ENCODE measurements at regions not wholly inside any gene's neighbourhood (a gene's known extent, or its start where the extent isn't known, plus 50 kb on each side); places are given as distances from the start of the nearest gene placed in this dataset.

DNA sequence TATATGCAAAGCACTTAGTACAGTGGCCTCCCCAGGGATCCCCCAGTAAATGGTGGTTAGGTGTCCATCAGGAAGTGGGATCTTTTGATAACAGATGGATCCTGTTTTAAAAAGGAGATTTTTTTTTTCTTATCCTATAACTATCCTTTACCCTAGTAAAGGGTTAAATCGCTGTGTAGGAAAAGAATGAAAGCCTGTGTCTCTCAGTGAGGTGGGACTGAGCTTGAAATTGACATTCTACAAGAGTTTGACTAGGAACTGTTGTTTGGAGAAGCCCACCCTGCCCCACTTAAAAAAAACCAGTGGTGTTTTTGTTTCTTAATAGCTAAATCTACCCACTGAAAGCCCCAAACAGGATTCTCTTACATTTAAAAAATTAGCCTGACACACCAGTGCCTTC lies 112.2 kb upstream of the EGLN3 start:
- Mint-ChIP-seq H3K27me3 (peaks cover 15% of the 10 kb centered on the region), H3K36me3 (no peaks in the 10 kb centered on the region), H3K27ac (peak overlapping the region; percentile 52), H3K9me3 (peaks cover 6% of the 10 kb centered on the region), H3K4me3 (no peak overlapping the region), H3K4me1 (ENCODE audit: unreplicated experiment) (peaks cover 26% of the 10 kb centered on the region)
- DNase-seq (ENCODE audit: extremely low spot score, unreplicated experiment): no peak
- TF ChIP-seq, protein P1, sequence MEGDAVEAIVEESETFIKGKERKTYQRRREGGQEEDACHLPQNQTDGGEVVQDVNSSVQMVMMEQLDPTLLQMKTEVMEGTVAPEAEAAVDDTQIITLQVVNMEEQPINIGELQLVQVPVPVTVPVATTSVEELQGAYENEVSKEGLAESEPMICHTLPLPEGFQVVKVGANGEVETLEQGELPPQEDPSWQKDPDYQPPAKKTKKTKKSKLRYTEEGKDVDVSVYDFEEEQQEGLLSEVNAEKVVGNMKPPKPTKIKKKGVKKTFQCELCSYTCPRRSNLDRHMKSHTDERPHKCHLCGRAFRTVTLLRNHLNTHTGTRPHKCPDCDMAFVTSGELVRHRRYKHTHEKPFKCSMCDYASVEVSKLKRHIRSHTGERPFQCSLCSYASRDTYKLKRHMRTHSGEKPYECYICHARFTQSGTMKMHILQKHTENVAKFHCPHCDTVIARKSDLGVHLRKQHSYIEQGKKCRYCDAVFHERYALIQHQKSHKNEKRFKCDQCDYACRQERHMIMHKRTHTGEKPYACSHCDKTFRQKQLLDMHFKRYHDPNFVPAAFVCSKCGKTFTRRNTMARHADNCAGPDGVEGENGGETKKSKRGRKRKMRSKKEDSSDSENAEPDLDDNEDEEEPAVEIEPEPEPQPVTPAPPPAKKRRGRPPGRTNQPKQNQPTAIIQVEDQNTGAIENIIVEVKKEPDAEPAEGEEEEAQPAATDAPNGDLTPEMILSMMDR (conservative IDR thresholded peaks at IDR 0.05): no peak

DNA sequence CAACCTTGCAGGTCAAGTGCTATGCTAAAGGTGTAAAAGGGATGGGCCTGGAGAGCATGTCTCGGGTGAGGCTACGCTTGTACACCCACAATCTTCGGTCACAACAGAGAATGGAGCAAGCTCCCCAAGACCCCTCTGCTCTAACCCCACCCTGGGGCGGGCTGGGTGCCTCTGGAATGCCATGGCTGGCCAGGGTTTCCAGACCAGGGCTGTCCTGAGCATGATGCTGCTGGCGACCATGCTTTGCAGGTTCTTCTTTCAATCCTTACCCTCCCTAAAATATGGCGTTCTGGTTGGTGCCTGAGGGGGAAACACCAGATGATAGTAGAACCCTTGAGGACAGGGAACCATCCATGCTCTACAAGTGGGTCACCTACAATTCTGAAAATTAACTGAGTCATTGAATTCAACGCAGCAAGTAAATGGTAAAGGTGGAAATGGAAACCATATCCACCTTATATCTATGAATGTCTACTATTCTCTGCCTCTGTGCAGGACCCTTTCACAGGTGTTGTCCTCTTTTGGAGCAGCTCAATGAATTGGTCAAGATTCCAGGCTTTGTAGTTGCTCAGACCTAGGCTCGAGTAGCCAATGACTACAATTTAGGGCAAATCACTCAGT lies 111.6 kb upstream of the EGLN3 start:
- TF ChIP-seq, protein P1 (conservative IDR thresholded peaks at IDR 0.05): no peak
- DNase-seq (ENCODE audit: extremely low spot score, unreplicated experiment): no peak
- Mint-ChIP-seq H3K9me3 (peaks cover 4% of the 10 kb centered on the region), H3K27ac (no peak overlapping the region), H3K4me1 (ENCODE audit: unreplicated experiment) (peaks cover 26% of the 10 kb centered on the region), H3K36me3 (no peaks in the 10 kb centered on the region), H3K4me3 (no peak overlapping the region), H3K27me3 (peaks cover 15% of the 10 kb centered on the region)

DNA sequence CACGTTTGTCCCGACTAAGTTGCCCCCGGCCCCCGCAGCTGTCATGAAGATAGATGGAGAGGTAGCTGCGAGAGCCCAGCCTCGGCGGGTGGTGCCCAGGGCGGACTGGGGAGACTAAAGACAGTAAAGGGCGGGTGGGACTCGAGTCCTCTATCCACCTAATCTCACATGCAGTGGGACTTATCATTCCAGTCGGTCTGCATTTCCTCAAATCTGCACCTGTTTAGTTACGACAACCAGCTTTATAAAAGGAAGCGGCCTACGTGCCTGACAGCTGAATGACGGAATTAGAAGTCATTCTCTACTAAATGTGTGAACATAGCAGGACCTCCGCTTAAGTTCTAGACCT lies 109.8 kb upstream of the EGLN3 start:
- no peak for DNase-seq (ENCODE audit: extremely low spot score, unreplicated experiment)
- Mint-ChIP-seq H3K9me3 (no peaks in the 10 kb centered on the region), H3K36me3 (no peaks in the 10 kb centered on the region), H3K27me3 (peaks cover 15% of the 10 kb centered on the region), H3K4me3 (peak overlapping the region; percentile 96), H3K27ac (peak overlapping the region; percentile 100), H3K4me1 (ENCODE audit: unreplicated experiment) (peaks cover 26% of the 10 kb centered on the region)
- TF ChIP-seq, protein P1 (conservative IDR thresholded peaks at IDR 0.05): no peak

DNA sequence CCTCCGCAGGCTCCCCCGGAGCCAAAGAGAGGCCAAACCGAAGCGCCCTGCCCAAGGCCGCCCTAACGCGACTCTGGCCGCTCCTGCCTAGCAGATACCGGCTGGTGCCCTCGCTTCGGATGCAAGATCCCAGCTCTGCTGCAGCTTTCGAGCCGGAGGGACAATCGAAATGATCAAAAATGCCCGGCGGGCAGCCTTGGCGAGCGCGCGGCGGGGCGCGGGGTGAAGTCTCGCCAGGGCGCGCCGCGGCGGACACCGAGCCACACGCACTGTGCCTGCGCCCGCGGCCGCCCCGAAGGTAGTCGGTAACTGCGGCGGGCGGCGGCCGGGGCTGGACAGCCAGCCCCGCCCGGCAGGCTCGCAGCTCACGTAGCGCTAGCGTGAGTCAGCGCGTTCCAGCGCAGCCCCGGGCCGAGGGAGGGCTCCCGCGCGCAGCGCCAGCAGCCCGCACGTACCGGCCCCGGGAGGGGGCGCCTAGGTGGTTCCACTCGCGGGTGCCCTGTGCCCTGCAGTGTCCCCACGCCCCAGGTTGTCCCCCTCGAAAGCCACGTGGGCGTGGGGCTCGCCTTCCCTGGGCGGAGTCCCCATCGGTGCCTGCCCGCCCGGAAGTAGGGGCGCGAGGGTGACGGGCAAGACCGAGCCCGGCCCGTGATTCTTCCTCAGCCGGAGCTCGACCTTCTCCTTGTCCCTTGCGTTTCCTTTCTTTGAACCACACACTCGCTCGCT lies 109.2 kb upstream of the EGLN3 start:
- Mint-ChIP-seq H3K4me1 (ENCODE audit: unreplicated experiment) (peaks cover 26% of the 10 kb centered on the region), H3K27me3 (peaks cover 15% of the 10 kb centered on the region), H3K4me3 (peak overlapping the region; percentile 96), H3K27ac (peak overlapping the region; percentile 100), H3K36me3 (no peaks in the 10 kb centered on the region), H3K9me3 (no peaks in the 10 kb centered on the region)
- DNase-seq (ENCODE audit: extremely low spot score, unreplicated experiment): peak; percentile 79
- TF ChIP-seq, protein P1 (conservative IDR thresholded peaks at IDR 0.05): peak; percentile 31

DNA sequence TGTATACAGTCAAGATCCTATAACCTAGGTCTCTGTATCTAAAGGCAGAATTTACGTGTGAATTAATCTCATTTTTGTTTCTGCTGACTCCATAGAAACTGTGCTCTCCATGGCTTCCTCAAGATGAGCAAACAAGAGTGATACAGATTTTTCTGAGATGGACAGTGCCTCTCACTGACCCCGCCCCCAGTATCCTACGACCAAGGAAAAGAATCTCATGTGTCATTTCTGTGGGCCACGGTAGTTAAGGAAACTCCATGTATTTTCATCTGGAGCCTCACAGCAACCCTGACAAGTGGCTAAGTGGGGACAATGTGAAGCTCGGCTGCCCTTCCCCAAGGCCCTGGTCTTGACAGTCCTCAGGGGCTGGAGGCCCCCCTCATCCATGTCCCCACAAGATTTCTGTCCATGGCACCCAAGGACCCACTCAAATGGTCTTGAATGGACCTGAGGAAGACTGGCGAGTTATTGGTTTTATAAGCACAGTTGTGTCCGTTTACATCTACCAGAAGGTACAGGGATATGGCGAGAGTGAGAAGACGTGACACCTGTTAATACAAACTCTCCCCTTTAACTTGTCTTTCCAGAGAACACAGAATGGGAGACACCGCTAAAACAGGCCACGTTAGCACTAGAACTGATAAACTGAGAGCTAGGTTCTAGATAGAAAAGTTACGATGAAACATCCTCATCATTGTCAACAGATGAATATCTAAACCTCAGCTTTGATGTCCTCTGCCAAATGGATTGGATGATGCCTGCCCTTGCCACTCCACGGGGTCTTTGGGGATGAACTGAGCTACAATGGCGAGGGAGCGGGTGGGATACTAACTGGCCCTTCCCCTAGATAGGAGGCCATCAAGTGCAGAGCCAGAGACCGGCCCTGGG lies 108.4 kb upstream of the EGLN3 start:
- Mint-ChIP-seq H3K27ac (peak overlapping the region; percentile 91), H3K36me3 (no peaks in the 10 kb centered on the region), H3K27me3 (peaks cover 15% of the 10 kb centered on the region), H3K4me1 (ENCODE audit: unreplicated experiment) (peaks cover 26% of the 10 kb centered on the region), H3K4me3 (peak overlapping the region; percentile 83), H3K9me3 (no peaks in the 10 kb centered on the region)
- TF ChIP-seq, protein P1 (conservative IDR thresholded peaks at IDR 0.05): no peak
- no peak for DNase-seq (ENCODE audit: extremely low spot score, unreplicated experiment)
